Psoas muscle (tissue), 7 donors: ENCODE measurements at regions not wholly inside any gene's neighbourhood (a gene's known extent, or its start where the extent isn't known, plus 50 kb on each side); places are given as distances from the start of the nearest gene placed in this dataset.

Experiments
- ATAC-seq, 4 donors: fragments of 200-7000 bp; cut with Tn5 transposase; one replicate each; pipeline ENCODE4 v1.9.1; 2020; ENCODE audit warnings: moderate library complexity in 3 of 4, mild to moderate bottlenecking in 2 of 4
- DNase-seq, 2 donors: peaks; one replicate each; pipeline ENCODE4 v3.0.0-alpha.2; 2020
- H3K27ac ChIP-seq: fragments of 200-600 bp; one replicate; pipeline ENCODE4 v1.8.0; 2022
- H3K27me3 ChIP-seq, 3 donors: fragments of 200-600 bp in 1 of 3; one replicate each; pipeline versions ENCODE4 v1.6.1 to v1.8.0; 2013 to 2022; ENCODE audit warnings: low read length in 2 of 3, mild to moderate bottlenecking in 2 of 3, moderate library complexity in 1 of 3; ENCODE audit not compliant: insufficient read depth in 3 of 3
- H3K36me3 ChIP-seq, 2 donors: fragments of 200-600 bp in 1 of 2; one replicate each; pipeline versions ENCODE4 v1.6.1 to v1.8.0; 2013 to 2022; ENCODE audit warnings: low read depth in 1 of 2, mild to moderate bottlenecking in 1 of 2, moderate library complexity in 1 of 2; ENCODE audit not compliant: insufficient read depth in 1 of 2
- H3K4me1 ChIP-seq: fragments of 200-600 bp; one replicate; pipeline ENCODE4 v1.8.0; 2022
- H3K4me3 ChIP-seq: fragments of 200-600 bp; one replicate; pipeline ENCODE4 v1.8.0; 2022; ENCODE audit warnings: mild to moderate bottlenecking
- H3K9me3 ChIP-seq: fragments of 200-600 bp; one replicate; pipeline ENCODE4 v1.8.0; 2022
- WGBS, 3 donors: extraction: QIAGEN DNeasy Blood & Tissue Kit; methylation state at CpG; one replicate each; pipeline versions ENCODE4 v1.1.6 to v1.1.7; 2013; 5-methylcytosine and 5-hydroxymethylcytosine counted together
- intact Hi-C, 2 donors: fragments of 100-400 bp; cut with DNase I; formaldehyde crosslinking; loops; one replicate each; pipeline versions ENCODE4 v1.11.0 to v1.14.2; 2022
- TF ChIP-seq, protein P1 (sequence below): fragments of 200-600 bp; IDR thresholded peaks from one replicate; pipeline ENCODE4 v1.8.0; 2022; ENCODE audit warnings: antibody characterized with exemption
- donor health status: healthy with polysubstance abuse.
- donor health status: DM: no; HTN: no; CAD: no; lungs with moderate emphysema.
- donor health status: Bipolar disorder and iron deficiency.
- donor health status: healthy.
- donor health status: DM: yes; HTN: yes; CAD: no.
- donor health status: DM: no; HTN: no; CAD: no.
- donor health status: DM: yes; HTN: yes; CAD: no.

- no peaks in the 10 kb centered on the region for H3K36me3 ChIP-seq
- intact Hi-C loops: no loop called here
- peak in 1 of 4 donors; percentile 40 for ATAC-seq
- H3K4me1 ChIP-seq: no peaks in the 10 kb centered on the region
- H3K9me3 ChIP-seq: no peaks in the 10 kb centered on the region
- no peak overlapping the region for H3K27ac ChIP-seq
- TF ChIP-seq, protein P1, sequence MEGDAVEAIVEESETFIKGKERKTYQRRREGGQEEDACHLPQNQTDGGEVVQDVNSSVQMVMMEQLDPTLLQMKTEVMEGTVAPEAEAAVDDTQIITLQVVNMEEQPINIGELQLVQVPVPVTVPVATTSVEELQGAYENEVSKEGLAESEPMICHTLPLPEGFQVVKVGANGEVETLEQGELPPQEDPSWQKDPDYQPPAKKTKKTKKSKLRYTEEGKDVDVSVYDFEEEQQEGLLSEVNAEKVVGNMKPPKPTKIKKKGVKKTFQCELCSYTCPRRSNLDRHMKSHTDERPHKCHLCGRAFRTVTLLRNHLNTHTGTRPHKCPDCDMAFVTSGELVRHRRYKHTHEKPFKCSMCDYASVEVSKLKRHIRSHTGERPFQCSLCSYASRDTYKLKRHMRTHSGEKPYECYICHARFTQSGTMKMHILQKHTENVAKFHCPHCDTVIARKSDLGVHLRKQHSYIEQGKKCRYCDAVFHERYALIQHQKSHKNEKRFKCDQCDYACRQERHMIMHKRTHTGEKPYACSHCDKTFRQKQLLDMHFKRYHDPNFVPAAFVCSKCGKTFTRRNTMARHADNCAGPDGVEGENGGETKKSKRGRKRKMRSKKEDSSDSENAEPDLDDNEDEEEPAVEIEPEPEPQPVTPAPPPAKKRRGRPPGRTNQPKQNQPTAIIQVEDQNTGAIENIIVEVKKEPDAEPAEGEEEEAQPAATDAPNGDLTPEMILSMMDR: peak; percentile 26
- no peak for DNase-seq
- no peak overlapping the region for H3K4me3 ChIP-seq
- WGBS, 3 donors: 54 to 62% (median 59%) methylated on average over 6 of the region's 6 CpGs
- H3K27me3 ChIP-seq: no peaks in the 10 kb centered on the region
These were observed 53.6 kb upstream of the DYNC1I1 start for GRCh38 chr7:95718577-95719410.

- Histone ChIP-seq H3K36me3 (no peaks in the 10 kb centered on the region), H3K9me3 (no peaks in the 10 kb centered on the region), H3K4me1 (no peaks in the 10 kb centered on the region), H3K27me3 (no peaks in the 10 kb centered on the region), H3K27ac (no peak overlapping the region), H3K4me3 (no peak overlapping the region)
- TF ChIP-seq, protein P1: no peak
- DNase-seq (no peak), ATAC-seq (peak in 2 of 4 donors; percentile 44 to 76)
- intact Hi-C loops: no loop called here
- whole genome bisulfite sequencing, 3 donors: 75 to 86% (median 77%) methylated on average over 5 of the region's 5 CpGs
These were observed 55.8 kb upstream of the DYNC1I1 start for GRCh38 chr7:95716357-95717122.

- no peak for DNase-seq
These were observed 57.1 kb upstream of the DYNC1I1 start for GRCh38 chr7:95715274-95715673.

GRCh38 chr7:95710711-95711110, 61.6 kb upstream of the DYNC1I1 start:
- no peak overlapping the region for H3K4me3 ChIP-seq
- no peaks in the 10 kb centered on the region for H3K4me1 ChIP-seq
- no peak for DNase-seq
- no peak for ATAC-seq
- no peaks in the 10 kb centered on the region for H3K36me3 ChIP-seq
- no peaks in the 10 kb centered on the region for H3K9me3 ChIP-seq
- H3K27ac ChIP-seq: no peak overlapping the region
- intact Hi-C loops: no loop called here
- H3K27me3 ChIP-seq: no peaks in the 10 kb centered on the region
- TF ChIP-seq, protein P1: no peak

More at GRCh38 chr7:95715274-95715673, 57.1 kb upstream of the DYNC1I1 start:
- intact Hi-C loops: no loop called here
- no peaks in the 10 kb centered on the region for H3K9me3 ChIP-seq
- H3K4me1 ChIP-seq: no peaks in the 10 kb centered on the region
- no peaks in the 10 kb centered on the region for H3K36me3 ChIP-seq
- TF ChIP-seq, protein P1: no peak
- no peak overlapping the region for H3K4me3 ChIP-seq
- H3K27me3 ChIP-seq: no peaks in the 10 kb centered on the region
- no peak overlapping the region for H3K27ac ChIP-seq
- ATAC-seq: no peak
